PFSK-1 (cell line): ENCODE measurements at regions not wholly inside any gene's neighbourhood (a gene's known extent, or its start where the extent isn't known, plus 50 kb on each side); places are given as distances from the start of the nearest gene placed in this dataset.

Experiments
- POLR2AphosphoS5 ChIP-seq: IDR thresholded peaks from 2 replicates; pipeline ENCODE4 v1.6.1; 2012; ENCODE audit warnings: low read depth, mild to moderate bottlenecking, control low read depth, low read length, moderate library complexity
- TAF1 ChIP-seq: IDR thresholded peaks from 2 replicates; pipeline ENCODE4 v1.6.1; 2012; ENCODE audit warnings: low read length, control low read depth, borderline replicate concordance; ENCODE audit not compliant: insufficient read depth
- TF ChIP-seq, protein P1 (sequence below), 2 experiments: IDR thresholded peaks; 2 replicates each; pipeline versions ENCODE4 v1.6.1 to v1.8.0; 2011 to 2012; ENCODE audit warnings: low read depth in 2 of 2, low read length in 2 of 2, control low read depth in 1 of 2, inconsistent platforms in 1 of 2, mild to moderate bottlenecking in 1 of 2, moderate library complexity in 1 of 2; ENCODE audit not compliant: insufficient read depth in 1 of 2

DNA sequence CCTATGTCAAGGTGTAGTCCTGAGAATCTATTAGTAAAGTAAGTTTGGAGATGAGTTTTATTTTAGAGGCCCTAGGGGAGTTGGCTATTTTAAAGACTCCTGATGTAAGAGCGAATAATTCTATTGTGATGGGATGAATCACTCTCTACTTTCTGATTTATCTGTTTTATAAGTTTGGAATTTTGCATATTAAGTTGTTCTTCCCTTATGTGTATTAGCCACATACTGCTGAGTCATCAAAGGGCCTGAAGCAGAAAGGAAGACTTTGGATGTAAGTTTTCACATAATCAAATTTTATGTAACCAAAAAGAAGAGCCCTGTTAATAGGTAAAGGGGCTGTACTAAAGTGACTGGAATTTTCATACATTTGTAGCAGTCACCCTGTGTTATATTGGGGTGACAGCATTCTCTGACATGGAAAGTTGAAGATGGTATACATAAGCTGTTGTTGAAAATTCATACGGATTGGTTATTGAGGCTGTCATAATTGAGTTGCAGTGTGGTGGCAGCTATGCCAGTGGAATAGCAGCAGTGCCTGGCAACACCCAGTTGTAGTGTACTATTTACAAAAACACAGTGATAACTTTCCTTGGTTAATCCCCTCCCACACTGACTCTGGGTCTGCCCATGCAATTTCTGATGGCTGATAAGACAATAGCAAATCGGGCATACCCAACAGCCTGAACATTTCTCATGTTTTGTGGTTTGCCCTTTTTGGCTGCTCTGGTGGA lies 90.6 kb upstream of the NTM start:
- TF ChIP-seq, protein P1, sequence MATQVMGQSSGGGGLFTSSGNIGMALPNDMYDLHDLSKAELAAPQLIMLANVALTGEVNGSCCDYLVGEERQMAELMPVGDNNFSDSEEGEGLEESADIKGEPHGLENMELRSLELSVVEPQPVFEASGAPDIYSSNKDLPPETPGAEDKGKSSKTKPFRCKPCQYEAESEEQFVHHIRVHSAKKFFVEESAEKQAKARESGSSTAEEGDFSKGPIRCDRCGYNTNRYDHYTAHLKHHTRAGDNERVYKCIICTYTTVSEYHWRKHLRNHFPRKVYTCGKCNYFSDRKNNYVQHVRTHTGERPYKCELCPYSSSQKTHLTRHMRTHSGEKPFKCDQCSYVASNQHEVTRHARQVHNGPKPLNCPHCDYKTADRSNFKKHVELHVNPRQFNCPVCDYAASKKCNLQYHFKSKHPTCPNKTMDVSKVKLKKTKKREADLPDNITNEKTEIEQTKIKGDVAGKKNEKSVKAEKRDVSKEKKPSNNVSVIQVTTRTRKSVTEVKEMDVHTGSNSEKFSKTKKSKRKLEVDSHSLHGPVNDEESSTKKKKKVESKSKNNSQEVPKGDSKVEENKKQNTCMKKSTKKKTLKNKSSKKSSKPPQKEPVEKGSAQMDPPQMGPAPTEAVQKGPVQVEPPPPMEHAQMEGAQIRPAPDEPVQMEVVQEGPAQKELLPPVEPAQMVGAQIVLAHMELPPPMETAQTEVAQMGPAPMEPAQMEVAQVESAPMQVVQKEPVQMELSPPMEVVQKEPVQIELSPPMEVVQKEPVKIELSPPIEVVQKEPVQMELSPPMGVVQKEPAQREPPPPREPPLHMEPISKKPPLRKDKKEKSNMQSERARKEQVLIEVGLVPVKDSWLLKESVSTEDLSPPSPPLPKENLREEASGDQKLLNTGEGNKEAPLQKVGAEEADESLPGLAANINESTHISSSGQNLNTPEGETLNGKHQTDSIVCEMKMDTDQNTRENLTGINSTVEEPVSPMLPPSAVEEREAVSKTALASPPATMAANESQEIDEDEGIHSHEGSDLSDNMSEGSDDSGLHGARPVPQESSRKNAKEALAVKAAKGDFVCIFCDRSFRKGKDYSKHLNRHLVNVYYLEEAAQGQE (IDR thresholded peaks at IDR 0.05; ENCODE audit: insufficient read depth in 1 of 2, low read depth in 2 of 2, low read length in 2 of 2) = no peak
- TF ChIP-seq TAF1 = no peak
- TF ChIP-seq POLR2AphosphoS5 = no peak
